Prostate gland (tissue), 2 donors: ENCODE measurements at regions not wholly inside any gene's neighbourhood (a gene's known extent, or its start where the extent isn't known, plus 50 kb on each side); places are given as distances from the start of the nearest gene placed in this dataset.

Experiments used
- DNase-seq: peaks from one replicate; pipeline ENCODE4 v3.0.0-alpha.2; 2019; ENCODE audit warnings: low spot score
- H3K27ac ChIP-seq, 2 donors: fragments of 200-600 bp; sonication (generic); 2 replicates each; pipeline ENCODE4 v1.5.1; 2017 to 2019
- H3K27me3 ChIP-seq: fragments of 200-600 bp; sonication (generic); replicated peaks from 2 replicates; pipeline ENCODE4 v1.5.1; 2019; ENCODE audit not compliant: insufficient read depth
- H3K36me3 ChIP-seq, 2 donors: fragments of 200-600 bp; sonication (generic); 1 replicate in 1 of 2; 2 replicates in 1 of 2; pipeline versions ENCODE4 v1.5.1 to v1.8.1; 2017 to 2019
- H3K4me1 ChIP-seq: fragments of 200-600 bp; sonication (generic); replicated peaks from 2 replicates; pipeline ENCODE4 v1.5.1; 2019
- H3K4me3 ChIP-seq, 2 donors: fragments of 200-600 bp; sonication (generic); 2 replicates each; pipeline ENCODE4 v1.5.1; 2017 to 2019
- H3K9me3 ChIP-seq: fragments of 200-600 bp; sonication (generic); 2 replicates; pipeline ENCODE4 v1.5.1; 2017
- POLR2A ChIP-seq: fragments of 450-650 bp; IDR thresholded peaks from one replicate; pipeline ENCODE4 v1.6.1; 2016; ENCODE audit warnings: antibody characterized with exemption, mild to moderate bottlenecking
- POLR2AphosphoS5 ChIP-seq: sonication (generic); formaldehyde crosslinking; IDR thresholded peaks from one replicate; pipeline ENCODE4 v1.6.1; 2017; ENCODE audit warnings: antibody characterized with exemption
- WGBS: methylation state at CpG from one replicate; pipeline ENCODE4 v1.1.5; 2018; 5-methylcytosine and 5-hydroxymethylcytosine counted together
- intact Hi-C: fragments of 100-400 bp; cut with DNase I; formaldehyde crosslinking; loops from one replicate; pipeline ENCODE4 v1.14.2; 2022
- TF ChIP-seq, protein P1 (sequence below), 4 experiments: fragments of 200-600 bp in 2 of 4; fragments of 450-650 bp in 2 of 4; sonication (generic) in 2 of 4; IDR thresholded peaks; 1 replicate in 3 of 4; 2 replicates in 1 of 4; pipeline ENCODE4 v1.5.1; 2016 to 2019; ENCODE audit warnings: antibody characterized with exemption in 4 of 4, mild to moderate bottlenecking in 2 of 4, moderate library complexity in 2 of 4

DNA sequence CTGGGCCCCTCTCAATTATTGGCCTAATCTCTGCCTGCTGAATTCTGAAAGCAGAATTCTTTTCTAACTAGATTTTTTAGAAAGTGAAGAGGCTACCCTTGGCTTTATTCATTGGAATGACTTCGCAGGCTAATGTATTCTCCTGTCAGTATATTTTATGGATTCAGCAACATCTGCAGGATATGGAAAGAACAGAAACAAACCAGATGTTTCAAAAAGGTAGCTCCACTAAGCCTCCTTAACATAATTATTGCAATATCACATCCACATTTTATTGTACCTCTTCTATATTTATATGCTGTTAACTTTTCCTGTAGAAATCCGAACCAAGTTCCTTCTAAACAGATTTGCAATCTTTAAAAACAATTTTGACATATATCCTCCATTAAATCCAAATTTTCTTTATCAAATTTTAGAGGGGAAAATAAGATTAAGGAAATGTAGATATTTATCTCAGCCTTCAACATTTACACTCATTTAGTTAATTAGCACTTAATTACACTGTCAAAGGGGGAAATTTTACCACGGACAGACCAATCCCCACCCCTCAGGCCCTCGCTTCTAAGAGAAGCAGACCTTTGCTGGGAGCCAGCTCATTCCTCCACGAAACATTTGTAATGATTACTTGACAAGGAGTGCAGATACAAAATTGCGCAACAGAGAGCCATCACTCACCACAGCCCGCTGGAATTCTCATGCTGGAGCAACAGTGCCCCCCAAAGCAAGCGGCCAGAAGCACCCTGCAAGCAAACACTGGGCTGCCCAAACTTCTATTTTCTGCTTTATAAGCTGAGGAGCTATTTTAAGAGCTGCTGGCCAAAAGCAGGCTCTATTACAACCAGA lies 253.4 kb downstream of the ETAA1 start:
- WGBS: 19% methylated on average over 8 of the region's 8 CpGs
- no peaks in the 10 kb centered on the region for H3K27me3 ChIP-seq
- H3K27ac ChIP-seq: no peak overlapping the region
- no peaks in the 10 kb centered on the region for H3K9me3 ChIP-seq
- no peaks in the 10 kb centered on the region for H3K4me1 ChIP-seq
- intact Hi-C loops: loop anchor here (5.0 to 10.0 kb wide), 7 partner anchors 192 to 1218 kb away; no protein-coding TSS in a partner anchor
- H3K36me3 ChIP-seq: no peaks in the 10 kb centered on the region
- peak; percentile 54 for DNase-seq
- TF ChIP-seq POLR2A: no peak
- TF ChIP-seq, protein P1, sequence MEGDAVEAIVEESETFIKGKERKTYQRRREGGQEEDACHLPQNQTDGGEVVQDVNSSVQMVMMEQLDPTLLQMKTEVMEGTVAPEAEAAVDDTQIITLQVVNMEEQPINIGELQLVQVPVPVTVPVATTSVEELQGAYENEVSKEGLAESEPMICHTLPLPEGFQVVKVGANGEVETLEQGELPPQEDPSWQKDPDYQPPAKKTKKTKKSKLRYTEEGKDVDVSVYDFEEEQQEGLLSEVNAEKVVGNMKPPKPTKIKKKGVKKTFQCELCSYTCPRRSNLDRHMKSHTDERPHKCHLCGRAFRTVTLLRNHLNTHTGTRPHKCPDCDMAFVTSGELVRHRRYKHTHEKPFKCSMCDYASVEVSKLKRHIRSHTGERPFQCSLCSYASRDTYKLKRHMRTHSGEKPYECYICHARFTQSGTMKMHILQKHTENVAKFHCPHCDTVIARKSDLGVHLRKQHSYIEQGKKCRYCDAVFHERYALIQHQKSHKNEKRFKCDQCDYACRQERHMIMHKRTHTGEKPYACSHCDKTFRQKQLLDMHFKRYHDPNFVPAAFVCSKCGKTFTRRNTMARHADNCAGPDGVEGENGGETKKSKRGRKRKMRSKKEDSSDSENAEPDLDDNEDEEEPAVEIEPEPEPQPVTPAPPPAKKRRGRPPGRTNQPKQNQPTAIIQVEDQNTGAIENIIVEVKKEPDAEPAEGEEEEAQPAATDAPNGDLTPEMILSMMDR (IDR thresholded peaks at IDR 0.05): peak in 3 of 4 experiments; percentile 39 to 69 (median 58)
- peak; percentile 39 for TF ChIP-seq POLR2AphosphoS5
- H3K4me3 ChIP-seq: no peak overlapping the region

DNA sequence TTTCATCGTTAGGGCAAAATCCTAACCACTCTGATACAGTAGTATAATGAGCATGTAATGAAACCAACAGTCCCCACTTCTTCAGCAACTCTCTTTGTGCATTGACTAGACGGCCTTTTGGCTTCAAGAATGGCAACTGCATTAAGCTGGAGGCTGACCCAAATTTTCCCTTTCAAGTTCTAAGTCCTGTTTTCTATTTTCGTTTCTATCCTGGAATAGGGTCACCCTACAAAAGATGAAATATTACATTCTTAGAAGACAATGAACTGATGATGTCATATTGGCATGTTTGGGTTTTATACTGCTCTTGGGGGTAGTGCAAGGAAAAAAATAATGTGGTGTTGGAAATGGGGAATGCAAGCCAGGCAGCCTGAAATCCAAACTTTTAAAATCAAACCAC lies 254.4 kb downstream of the ETAA1 start:
- no peak for DNase-seq
- no peak overlapping the region for H3K27ac ChIP-seq
- 48% methylated on average over 3 of the region's 3 CpGs for WGBS

DNA sequence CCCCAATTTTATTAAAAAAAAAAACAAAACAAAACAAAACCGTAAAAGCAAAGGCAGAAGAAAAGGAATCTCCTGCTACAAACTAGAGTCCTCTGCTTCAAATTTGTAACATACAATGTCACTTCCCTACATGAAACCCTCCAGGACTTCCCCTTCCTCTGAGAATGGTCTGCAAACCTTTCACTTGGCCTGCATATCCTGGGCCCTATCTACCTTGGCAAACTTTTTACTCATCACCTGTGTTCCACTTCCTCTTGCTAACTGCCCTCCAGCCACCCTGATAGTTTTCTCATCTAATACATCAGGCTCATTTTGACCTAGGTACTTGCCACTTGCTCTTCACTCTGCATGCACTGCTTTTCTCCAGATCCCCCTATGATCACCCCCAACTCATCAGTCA lies 255.5 kb downstream of the ETAA1 start:
- no peaks in the 10 kb centered on the region for H3K4me1 ChIP-seq
- DNase-seq: no peak
- H3K27me3 ChIP-seq: no peaks in the 10 kb centered on the region
- intact Hi-C loops: loop anchor here (5.0 to 10.0 kb wide), 7 partner anchors 190 to 1220 kb away; no protein-coding TSS in a partner anchor
- WGBS: 89% methylated on average over 1 of the region's 1 CpG
- no peak overlapping the region for H3K4me3 ChIP-seq
- no peak overlapping the region for H3K27ac ChIP-seq
- TF ChIP-seq, protein P1 (IDR thresholded peaks at IDR 0.05): no peak
- TF ChIP-seq POLR2A: no peak
- TF ChIP-seq POLR2AphosphoS5: no peak
- H3K9me3 ChIP-seq: no peaks in the 10 kb centered on the region
- H3K36me3 ChIP-seq: no peaks in the 10 kb centered on the region

More for the DNA sequence above, 254.4 kb downstream of the ETAA1 start:
- Histone ChIP-seq H3K27me3 (no peaks in the 10 kb centered on the region), H3K36me3 (no peaks in the 10 kb centered on the region), H3K9me3 (no peaks in the 10 kb centered on the region), H3K4me1 (no peaks in the 10 kb centered on the region), H3K4me3 (no peak overlapping the region)
- intact Hi-C loops: loop anchor here (5.0 to 10.0 kb wide), 7 partner anchors 191 to 1219 kb away; no protein-coding TSS in a partner anchor
- TF ChIP-seq POLR2AphosphoS5: no peak
- TF ChIP-seq, protein P1 (IDR thresholded peaks at IDR 0.05): no peak
- no peak for TF ChIP-seq POLR2A

DNA sequence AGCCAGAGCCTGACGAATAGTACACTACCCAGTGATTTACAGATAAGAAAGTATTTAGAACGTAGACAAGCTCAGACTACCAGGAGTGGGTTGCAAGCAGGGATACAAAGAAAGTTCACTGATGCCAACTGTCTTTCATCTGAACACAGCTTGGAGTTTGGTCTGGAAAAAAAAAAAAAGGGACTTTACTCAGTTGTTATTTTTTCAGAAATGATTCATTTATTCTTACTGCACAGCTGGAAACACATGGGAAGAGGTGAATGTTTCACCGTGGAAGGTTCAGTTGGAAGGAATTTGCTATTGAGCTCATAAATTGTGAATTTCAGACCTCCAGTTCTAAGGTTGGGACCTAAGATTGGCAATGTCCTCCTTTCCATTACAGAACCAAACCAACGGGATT lies 259.7 kb downstream of the ETAA1 start:
- Histone ChIP-seq H3K9me3 (no peaks in the 10 kb centered on the region), H3K36me3 (no peaks in the 10 kb centered on the region), H3K27ac (no peak overlapping the region), H3K4me3 (no peak overlapping the region), H3K27me3 (no peaks in the 10 kb centered on the region), H3K4me1 (no peaks in the 10 kb centered on the region)
- TF ChIP-seq POLR2A (no peak), POLR2AphosphoS5 (no peak)
- TF ChIP-seq, protein P1 (IDR thresholded peaks at IDR 0.05): no peak
- intact Hi-C loops: loop anchor here (10.0 kb wide), 3 partner anchors 772 to 1072 kb away; no protein-coding TSS in a partner anchor
- DNase-seq: no peak
- WGBS: 53% methylated on average over 4 of the region's 4 CpGs
